Gastroesophageal sphincter (tissue), 3 donors: ENCODE measurements at regions not wholly inside any gene's neighbourhood (a gene's known extent, or its start where the extent isn't known, plus 50 kb on each side); places are given as distances from the start of the nearest gene placed in this dataset.

ENCODE experiments used
- POLR2A ChIP-seq, 2 donors: fragments of 450-650 bp; IDR thresholded peaks; one replicate each; pipeline ENCODE4 v1.6.1; 2017; ENCODE audit warnings: antibody characterized with exemption in 2 of 2, mild to moderate bottlenecking in 2 of 2, moderate library complexity in 1 of 2
- POLR2AphosphoS5 ChIP-seq: sonication (generic); formaldehyde crosslinking; IDR thresholded peaks from one replicate; pipeline ENCODE4 v1.6.1; 2017; ENCODE audit warnings: antibody characterized with exemption
- TF ChIP-seq, protein P1 (sequence below), 4 experiments: fragments of 200-600 bp in 2 of 4; fragments of 450-650 bp in 2 of 4; sonication (generic) in 1 of 4; IDR thresholded peaks; one replicate each; pipeline ENCODE4 v1.5.1; 2017 to 2019; ENCODE audit warnings: antibody characterized with exemption in 4 of 4, mild to moderate bottlenecking in 2 of 4, moderate library complexity in 2 of 4

DNA sequence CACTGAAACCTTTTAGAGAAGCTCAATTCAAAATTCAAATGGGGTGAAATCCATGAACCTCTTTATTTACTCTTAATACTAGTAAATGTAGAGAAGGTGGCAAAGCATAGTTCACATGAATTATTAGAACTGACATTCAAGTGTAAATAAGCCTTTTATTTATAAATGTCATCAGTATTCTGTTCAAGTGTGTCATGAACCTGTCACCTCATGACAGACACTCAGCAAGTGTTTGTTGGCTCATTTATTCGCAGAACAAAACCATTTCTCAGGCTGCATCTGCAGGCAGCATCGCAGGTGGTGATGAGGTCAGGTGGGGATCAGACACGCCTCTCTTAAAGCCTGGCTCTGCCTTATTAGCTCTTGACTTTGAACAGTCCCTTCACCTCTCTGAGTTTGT, 116.6 kb downstream of the SETD4 start:
- TF ChIP-seq POLR2A (IDR thresholded peaks at IDR 0.05): no peak
- TF ChIP-seq, protein P1, sequence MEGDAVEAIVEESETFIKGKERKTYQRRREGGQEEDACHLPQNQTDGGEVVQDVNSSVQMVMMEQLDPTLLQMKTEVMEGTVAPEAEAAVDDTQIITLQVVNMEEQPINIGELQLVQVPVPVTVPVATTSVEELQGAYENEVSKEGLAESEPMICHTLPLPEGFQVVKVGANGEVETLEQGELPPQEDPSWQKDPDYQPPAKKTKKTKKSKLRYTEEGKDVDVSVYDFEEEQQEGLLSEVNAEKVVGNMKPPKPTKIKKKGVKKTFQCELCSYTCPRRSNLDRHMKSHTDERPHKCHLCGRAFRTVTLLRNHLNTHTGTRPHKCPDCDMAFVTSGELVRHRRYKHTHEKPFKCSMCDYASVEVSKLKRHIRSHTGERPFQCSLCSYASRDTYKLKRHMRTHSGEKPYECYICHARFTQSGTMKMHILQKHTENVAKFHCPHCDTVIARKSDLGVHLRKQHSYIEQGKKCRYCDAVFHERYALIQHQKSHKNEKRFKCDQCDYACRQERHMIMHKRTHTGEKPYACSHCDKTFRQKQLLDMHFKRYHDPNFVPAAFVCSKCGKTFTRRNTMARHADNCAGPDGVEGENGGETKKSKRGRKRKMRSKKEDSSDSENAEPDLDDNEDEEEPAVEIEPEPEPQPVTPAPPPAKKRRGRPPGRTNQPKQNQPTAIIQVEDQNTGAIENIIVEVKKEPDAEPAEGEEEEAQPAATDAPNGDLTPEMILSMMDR (IDR thresholded peaks at IDR 0.05): no peak
- TF ChIP-seq POLR2AphosphoS5: no peak
